SK-N-SH treated with all-trans-retinoic acid at 6 μM for 48 hours (cell line): ENCODE measurements at regions not wholly inside any gene's neighbourhood (a gene's known extent, or its start where the extent isn't known, plus 50 kb on each side); places are given as distances from the start of the nearest gene placed in this dataset.
"Not testable (repeated sequence)": the region's sequence is repeated elsewhere in the genome, so short reads cannot be mapped to it uniquely, and the experiment has no call there.

ENCODE experiments used
- ARNTL ChIP-seq: fragments of 450-650 bp; formaldehyde crosslinking; IDR thresholded peaks from 2 replicates; pipeline ENCODE4 v1.5.0; 2020; ENCODE audit warnings: low read depth, mild to moderate bottlenecking, moderate library complexity, borderline replicate concordance
- RARB ChIP-seq: fragments of 250-450 bp; sonication (Bioruptor Pico); IDR thresholded peaks from 2 replicates; pipeline ENCODE4 v1.8.0; 2021; ENCODE audit warnings: mild to moderate bottlenecking, moderate library complexity
- TCF4 ChIP-seq: fragments of 250-450 bp; sonication (Bioruptor Pico); IDR thresholded peaks from 2 replicates; pipeline ENCODE4 v1.8.0; 2021; ENCODE audit warnings: mild to moderate bottlenecking, moderate library complexity, borderline replicate concordance
- ZFP3 ChIP-seq: fragments of 250-450 bp; sonication (Bioruptor Pico); IDR thresholded peaks from 2 replicates; pipeline ENCODE4 v1.5.0; 2020; ENCODE audit warnings: mild to moderate bottlenecking, moderate library complexity
- ZFP30 ChIP-seq: fragments of 450-650 bp; formaldehyde crosslinking; IDR thresholded peaks from 2 replicates; pipeline ENCODE4 v1.5.0; 2022; ENCODE audit warnings: mild to moderate bottlenecking, moderate library complexity
- ZNF565 ChIP-seq: fragments of 450-650 bp; formaldehyde crosslinking; conservative IDR thresholded peaks from 2 replicates; pipeline ENCODE4 v1.5.0; 2020; ENCODE audit warnings: low read depth, mild to moderate bottlenecking, moderate library complexity
- ZNF8 ChIP-seq: fragments of 450-650 bp; formaldehyde crosslinking; IDR thresholded peaks from 2 replicates; pipeline ENCODE4 v1.5.0; 2020; ENCODE audit warnings: mild to moderate bottlenecking, moderate library complexity
- TF ChIP-seq, protein P1 (sequence below): fragments of 250-450 bp; sonication (Bioruptor Pico); IDR thresholded peaks from 2 replicates; pipeline ENCODE4 v1.8.0; 2021; ENCODE audit warnings: low read depth, mild to moderate bottlenecking, moderate library complexity, borderline replicate concordance
- TF ChIP-seq, protein P2 (sequence below): fragments of 250-450 bp; sonication (Bioruptor Pico); IDR thresholded peaks from 2 replicates; pipeline ENCODE4 v1.8.0; 2020; ENCODE audit warnings: mild to moderate bottlenecking, moderate library complexity, borderline replicate concordance

DNA sequence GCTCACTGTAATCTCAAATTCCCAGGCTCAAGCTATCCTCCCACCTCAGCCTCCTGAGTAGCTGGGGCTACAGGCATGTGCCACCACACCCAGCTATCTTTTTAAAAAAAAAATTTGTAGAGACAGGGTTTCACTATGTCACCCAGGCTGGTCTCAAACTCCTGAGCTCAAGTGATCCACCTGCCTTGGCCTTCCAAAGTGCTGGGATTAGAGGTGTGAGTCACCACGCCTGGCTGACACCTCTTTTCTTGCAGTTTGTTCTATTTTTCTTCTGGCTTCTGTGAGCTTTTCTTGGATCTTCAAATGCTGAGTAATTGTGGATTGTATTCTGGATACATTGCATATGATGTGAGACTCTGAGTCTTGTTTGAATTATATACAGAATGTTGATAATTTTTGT lies 137.3 kb upstream of the GK2 start:
- TF ChIP-seq ZFP30 (CRISPR knock-in tag); ZFP3 (CRISPR knock-in tag); ZNF565 (CRISPR knock-in tag); RARB (CRISPR knock-in tag); ARNTL (CRISPR knock-in tag); ZNF8; TCF4: not testable (repeated sequence)
- TF ChIP-seq, protein P1, sequence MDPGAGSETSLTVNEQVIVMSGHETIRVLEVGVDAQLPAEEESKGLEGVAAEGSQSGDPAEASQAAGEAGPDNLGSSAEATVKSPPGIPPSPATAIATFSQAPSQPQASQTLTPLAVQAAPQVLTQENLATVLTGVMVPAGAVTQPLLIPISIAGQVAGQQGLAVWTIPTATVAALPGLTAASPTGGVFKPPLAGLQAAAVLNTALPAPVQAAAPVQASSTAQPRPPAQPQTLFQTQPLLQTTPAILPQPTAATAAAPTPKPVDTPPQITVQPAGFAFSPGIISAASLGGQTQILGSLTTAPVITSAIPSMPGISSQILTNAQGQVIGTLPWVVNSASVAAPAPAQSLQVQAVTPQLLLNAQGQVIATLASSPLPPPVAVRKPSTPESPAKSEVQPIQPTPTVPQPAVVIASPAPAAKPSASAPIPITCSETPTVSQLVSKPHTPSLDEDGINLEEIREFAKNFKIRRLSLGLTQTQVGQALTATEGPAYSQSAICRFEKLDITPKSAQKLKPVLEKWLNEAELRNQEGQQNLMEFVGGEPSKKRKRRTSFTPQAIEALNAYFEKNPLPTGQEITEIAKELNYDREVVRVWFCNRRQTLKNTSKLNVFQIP: not testable (repeated sequence)
- TF ChIP-seq, protein P2, sequence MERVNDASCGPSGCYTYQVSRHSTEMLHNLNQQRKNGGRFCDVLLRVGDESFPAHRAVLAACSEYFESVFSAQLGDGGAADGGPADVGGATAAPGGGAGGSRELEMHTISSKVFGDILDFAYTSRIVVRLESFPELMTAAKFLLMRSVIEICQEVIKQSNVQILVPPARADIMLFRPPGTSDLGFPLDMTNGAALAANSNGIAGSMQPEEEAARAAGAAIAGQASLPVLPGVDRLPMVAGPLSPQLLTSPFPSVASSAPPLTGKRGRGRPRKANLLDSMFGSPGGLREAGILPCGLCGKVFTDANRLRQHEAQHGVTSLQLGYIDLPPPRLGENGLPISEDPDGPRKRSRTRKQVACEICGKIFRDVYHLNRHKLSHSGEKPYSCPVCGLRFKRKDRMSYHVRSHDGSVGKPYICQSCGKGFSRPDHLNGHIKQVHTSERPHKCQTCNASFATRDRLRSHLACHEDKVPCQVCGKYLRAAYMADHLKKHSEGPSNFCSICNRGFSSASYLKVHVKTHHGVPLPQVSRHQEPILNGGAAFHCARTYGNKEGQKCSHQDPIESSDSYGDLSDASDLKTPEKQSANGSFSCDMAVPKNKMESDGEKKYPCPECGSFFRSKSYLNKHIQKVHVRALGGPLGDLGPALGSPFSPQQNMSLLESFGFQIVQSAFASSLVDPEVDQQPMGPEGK: not testable (repeated sequence)
